NCI-H2029 (cell line): ENCODE measurements at regions not wholly inside any gene's neighbourhood (a gene's known extent, or its start where the extent isn't known, plus 50 kb on each side); places are given as distances from the start of the nearest gene placed in this dataset.

Experiments used
- DNase-seq: peaks from one replicate; lab custom pipeline; 2025; lab: John Stamatoyannopoulos, UW

- no peak for DNase-seq
Observed at GRCh38 chr2:195495966-195496365, 161.1 kb upstream of the SLC39A10 start.

GRCh38 chr2:195495351-195495750 is 161.7 kb upstream of the SLC39A10 start:
- no peak for DNase-seq

GRCh38 chr2:195494451-195494850 is 162.6 kb upstream of the SLC39A10 start:
- no peak for DNase-seq

- DNase-seq, result no peak
Observed at GRCh38 chr2:195493416-195493815, 163.6 kb upstream of the SLC39A10 start.

- DNase-seq, result no peak
Observed at GRCh38 chr2:195490319-195490718, 166.7 kb upstream of the SLC39A10 start.

GRCh38 chr2:195489101-195489500 is 167.9 kb upstream of the SLC39A10 start:
- DNase-seq, result no peak

- no peak for DNase-seq
Observed at GRCh38 chr2:195488567-195488966, 168.5 kb upstream of the SLC39A10 start.

- no peak for DNase-seq
Observed at GRCh38 chr2:195486987-195487644, 169.9 kb upstream of the SLC39A10 start.

- DNase-seq, result no peak
Observed at GRCh38 chr2:195486520-195486919, 170.5 kb upstream of the SLC39A10 start.

GRCh38 chr2:195482010-195482409 is 175.0 kb upstream of the SLC39A10 start:
- no peak for DNase-seq

- no peak for DNase-seq
Observed at GRCh38 chr2:195480121-195480520, 176.9 kb upstream of the SLC39A10 start.

- DNase-seq, result no peak
Observed at GRCh38 chr2:195479407-195479806, 177.6 kb upstream of the SLC39A10 start.

- DNase-seq, result no peak
Observed at GRCh38 chr2:195477996-195478382, 179.0 kb upstream of the SLC39A10 start.

GRCh38 chr2:195477248-195477995 is 179.6 kb upstream of the SLC39A10 start:
- no peak for DNase-seq

- no peak for DNase-seq
Observed at GRCh38 chr2:195475336-195475735, 181.7 kb upstream of the SLC39A10 start.

- DNase-seq, result no peak
Observed at GRCh38 chr2:195473862-195474261, 183.2 kb upstream of the SLC39A10 start.

GRCh38 chr2:195472501-195473234 is 184.4 kb upstream of the SLC39A10 start:
- DNase-seq, result no peak

GRCh38 chr2:195471807-195472206 is 185.2 kb upstream of the SLC39A10 start:
- no peak for DNase-seq

GRCh38 chr2:195471163-195471562 is 185.9 kb upstream of the SLC39A10 start:
- no peak for DNase-seq

GRCh38 chr2:195470622-195471021 is 186.4 kb upstream of the SLC39A10 start:
- no peak for DNase-seq

GRCh38 chr2:195468771-195469170 is 188.3 kb upstream of the SLC39A10 start:
- DNase-seq, result no peak

- no peak for DNase-seq
Observed at GRCh38 chr2:195466427-195466826, 190.6 kb upstream of the SLC39A10 start.

GRCh38 chr2:195461010-195461409 is 196.0 kb upstream of the SLC39A10 start:
- no peak for DNase-seq
